Activated B cell treated with CpG ODN at 0.5 μM for 24 hours (primary cell): ENCODE measurements at regions not wholly inside any gene's neighbourhood (a gene's known extent, or its start where the extent isn't known, plus 50 kb on each side); places are given as distances from the start of the nearest gene placed in this dataset.

Experiments
- ATAC-seq: fragments of 200-7000 bp; cut with Tn5 transposase; one replicate; pipeline ENCODE4 v1.10.0; 2021; ENCODE audit warnings: low read depth, mild to moderate bottlenecking, moderate library complexity
- CTCF ChIA-PET: fragments of 350-600 bp; sonication (Branson Sonifier 250); formaldehyde crosslinking; loops from one replicate; lab custom pipeline; 2021; ENCODE audit warnings: antibody characterized with exemption; lab: Charles Lee
- POLR2A ChIA-PET: fragments of 350-600 bp; sonication (Branson Sonifier 250); formaldehyde crosslinking; loops from one replicate; lab custom pipeline; 2021; ENCODE audit warnings: antibody characterized with exemption; lab: Charles Lee
- DNase-seq: peaks from one replicate; pipeline ENCODE4 v3.0.0; 2022
- H3K27ac Mint-ChIP-seq: one replicate; pipeline ENCODE4 v1.8.0; 2020; ENCODE audit warnings: mixed read lengths
- H3K27me3 Mint-ChIP-seq: one replicate; pipeline ENCODE4 v1.8.0; 2021; ENCODE audit warnings: mixed read lengths
- H3K36me3 Mint-ChIP-seq: one replicate; pipeline ENCODE4 v1.8.0; 2021; ENCODE audit warnings: low read depth, mixed read lengths
- H3K4me1 Mint-ChIP-seq: one replicate; pipeline ENCODE4 v1.8.0; 2021; ENCODE audit warnings: mixed read lengths
- H3K4me3 Mint-ChIP-seq: one replicate; pipeline ENCODE4 v1.8.0; 2020; ENCODE audit warnings: mild to moderate bottlenecking, mixed read lengths
- H3K9me3 Mint-ChIP-seq: one replicate; pipeline ENCODE4 v1.8.0; 2020; ENCODE audit warnings: mixed read lengths
- CTCF ChIP-seq: fragments of 200-600 bp; IDR thresholded peaks from one replicate; pipeline ENCODE4 v1.8.0; 2022; ENCODE audit warnings: antibody characterized with exemption, mild to moderate bottlenecking
- intact Hi-C: fragments of 100-400 bp; cut with micrococcal nuclease; formaldehyde crosslinking; loops from one replicate; pipeline ENCODE4 v1.15.1; 2024

DNA sequence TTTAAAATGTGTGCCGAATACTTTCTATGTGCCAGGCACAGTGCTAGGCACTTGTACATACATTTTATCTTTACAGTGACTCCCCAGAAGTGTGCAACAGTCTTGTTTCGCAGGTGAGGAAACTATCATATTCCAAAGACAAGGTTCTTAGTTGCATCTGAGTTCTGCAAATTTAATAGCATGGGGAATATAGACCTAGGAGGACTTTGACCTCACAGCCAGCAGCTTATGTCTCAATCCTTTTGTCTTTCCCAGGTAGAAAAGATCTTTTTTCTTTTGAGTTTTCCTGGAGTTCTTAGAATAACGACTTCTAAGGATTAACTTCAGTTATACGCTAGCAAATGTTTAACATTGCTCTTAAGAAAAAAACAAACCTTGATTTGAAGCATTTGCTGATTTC is 482.8 kb upstream of the ZMIZ1 start:
- H3K4me3 Mint-ChIP-seq, result no peak overlapping the region

DNA sequence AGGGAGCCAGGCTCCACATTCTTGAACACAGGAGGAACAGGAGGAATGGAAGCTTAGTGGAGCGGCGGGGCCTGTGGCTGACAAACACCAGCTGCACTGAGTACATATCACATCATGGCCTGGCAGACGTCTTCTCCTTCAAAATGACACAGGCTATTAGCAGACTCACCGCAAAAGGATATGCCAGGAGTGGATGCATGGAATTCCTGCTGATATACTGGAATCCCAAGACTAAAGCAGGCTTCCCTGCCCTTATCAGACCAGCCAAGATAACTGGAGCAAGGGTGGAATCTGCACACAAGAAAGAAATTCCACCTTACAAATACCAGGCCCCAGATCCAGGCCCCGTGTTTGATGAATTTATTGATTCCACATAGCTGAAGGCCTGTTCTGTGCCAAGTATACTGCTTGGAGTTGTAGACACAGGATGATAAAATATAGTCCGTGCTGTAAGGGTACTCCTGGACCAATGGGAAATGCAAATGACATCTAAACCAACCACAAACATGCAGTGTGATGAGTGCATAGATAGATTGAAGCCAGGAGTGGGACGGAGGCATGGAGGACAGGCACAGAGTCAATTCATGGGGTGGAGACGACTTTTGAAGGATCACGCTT is 480.5 kb upstream of the ZMIZ1 start:
- no peak for DNase-seq
- Mint-ChIP-seq H3K4me3 (no peak overlapping the region), H3K27me3 (peaks cover 3% of the 10 kb centered on the region), H3K9me3 (no peaks in the 10 kb centered on the region), H3K4me1 (no peaks in the 10 kb centered on the region), H3K27ac (no peak overlapping the region), H3K36me3 (no peaks in the 10 kb centered on the region)
- no peak for ATAC-seq
- no peak for TF ChIP-seq CTCF
- CTCF ChIA-PET, result no interaction called here
- POLR2A ChIA-PET, result no interaction called here
- intact Hi-C loops, result no loop called here

More for the DNA sequence above, 482.8 kb upstream of the ZMIZ1 start:
- intact Hi-C loops, result no loop called here
- ATAC-seq (no peak), DNase-seq (no peak)
- Mint-ChIP-seq H3K9me3 (no peaks in the 10 kb centered on the region), H3K27me3 (peaks cover 3% of the 10 kb centered on the region), H3K27ac (no peak overlapping the region), H3K4me1 (no peaks in the 10 kb centered on the region), H3K36me3 (no peaks in the 10 kb centered on the region)
- POLR2A ChIA-PET, result no interaction called here
- CTCF ChIA-PET, result no interaction called here
- no peak for TF ChIP-seq CTCF

DNA sequence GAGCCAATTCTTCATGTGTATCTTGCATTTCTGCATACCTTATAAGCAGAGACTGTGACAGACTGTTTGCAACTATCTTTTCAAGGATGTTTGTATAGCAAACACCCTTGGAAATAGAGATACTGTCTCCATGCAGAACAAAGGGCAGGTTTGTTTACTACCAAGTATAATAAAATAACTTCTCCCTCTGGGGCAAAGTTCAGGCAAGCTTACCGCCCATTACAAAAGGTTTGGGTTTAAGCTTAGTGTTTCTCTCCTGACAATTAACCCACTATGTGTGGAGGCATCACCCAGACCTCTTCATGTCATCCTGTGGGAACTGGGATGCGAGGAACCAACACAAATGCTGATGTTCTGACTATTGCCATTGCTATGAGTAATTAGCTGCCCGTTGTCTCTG is 479.1 kb upstream of the ZMIZ1 start:
- Mint-ChIP-seq H3K4me3 (no peak overlapping the region), H3K4me1 (no peaks in the 10 kb centered on the region), H3K9me3 (no peaks in the 10 kb centered on the region), H3K36me3 (no peaks in the 10 kb centered on the region), H3K27ac (no peak overlapping the region), H3K27me3 (peaks cover 5% of the 10 kb centered on the region)
- ATAC-seq (no peak), DNase-seq (no peak)
- ChIA-PET POLR2A (no interaction called here), CTCF (no interaction called here)
- no peak for TF ChIP-seq CTCF
- intact Hi-C loops, result no loop called here

DNA sequence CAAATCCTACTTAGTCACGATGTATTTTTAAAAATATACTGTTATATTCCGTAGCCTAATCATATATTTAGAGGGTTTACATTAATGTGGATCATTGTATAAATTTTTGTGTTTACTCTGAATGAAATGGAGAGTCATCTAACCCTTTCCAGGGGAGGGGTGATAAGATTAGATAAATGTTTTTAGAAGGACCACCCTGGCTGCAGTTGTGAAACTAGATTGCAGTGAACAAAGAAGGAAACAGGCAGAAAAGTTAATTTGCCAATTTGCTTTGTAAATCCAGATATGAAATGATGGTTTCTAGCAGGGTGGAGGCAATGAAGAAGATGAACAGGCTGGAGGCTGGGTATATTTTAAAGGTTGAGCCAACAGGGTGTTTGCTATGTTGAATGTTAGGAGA is 477.7 kb upstream of the ZMIZ1 start:
- Mint-ChIP-seq H3K27me3 (peaks cover 2% of the 10 kb centered on the region), H3K27ac (no peak overlapping the region), H3K9me3 (no peaks in the 10 kb centered on the region), H3K36me3 (no peaks in the 10 kb centered on the region), H3K4me3 (no peak overlapping the region), H3K4me1 (no peaks in the 10 kb centered on the region)
- POLR2A ChIA-PET, result no interaction called here
- intact Hi-C loops, result no loop called here
- CTCF ChIA-PET, result no interaction called here
- DNase-seq, result no peak
- ATAC-seq, result no peak
- TF ChIP-seq CTCF, result no peak

DNA sequence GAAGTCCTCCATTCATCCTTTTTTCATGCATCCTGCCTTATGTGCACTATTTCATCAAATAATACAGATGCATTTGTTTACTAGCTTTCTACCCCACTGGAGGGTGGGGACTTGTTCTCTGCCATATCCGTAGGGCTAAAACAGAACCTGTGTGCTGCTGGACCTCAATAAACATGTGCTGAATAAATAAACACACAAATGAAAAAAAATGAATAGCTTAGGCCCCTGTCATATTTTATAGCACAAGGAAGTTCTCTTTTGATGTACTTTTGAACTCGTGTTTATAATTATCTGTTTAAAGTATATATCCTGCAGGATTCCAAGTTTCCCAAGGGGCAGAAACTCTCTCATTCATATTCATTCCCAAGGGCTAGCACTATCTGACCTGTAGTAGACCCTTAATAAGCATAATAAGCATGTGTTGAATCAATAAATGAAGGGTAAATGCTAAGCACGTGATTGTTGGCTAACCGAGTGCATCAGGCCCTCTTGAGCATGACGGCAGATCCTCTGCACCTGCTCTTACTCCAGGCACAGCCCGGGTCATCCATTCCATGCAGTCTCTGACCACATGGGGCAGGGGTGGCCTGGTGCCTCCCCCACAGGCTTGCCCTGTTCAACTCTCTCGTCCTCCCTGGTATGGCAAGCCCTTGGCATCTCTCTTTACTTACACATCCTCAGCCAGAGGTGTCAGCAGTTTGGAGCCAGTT is 474.1 kb upstream of the ZMIZ1 start:
- no peak overlapping the region for H3K4me3 Mint-ChIP-seq
- CTCF ChIA-PET, result no interaction called here
- no peak overlapping the region for H3K27ac Mint-ChIP-seq
- peaks cover 16% of the 10 kb centered on the region for H3K27me3 Mint-ChIP-seq
- ATAC-seq (no peak), DNase-seq (no peak)
- H3K36me3 Mint-ChIP-seq, result no peaks in the 10 kb centered on the region
- intact Hi-C loops, result no loop called here
- H3K4me1 Mint-ChIP-seq, result no peaks in the 10 kb centered on the region
- no peak for TF ChIP-seq CTCF
- H3K9me3 Mint-ChIP-seq, result no peaks in the 10 kb centered on the region
- POLR2A ChIA-PET, result no interaction called here
